ENCODE measurements at regions not wholly inside any gene's neighbourhood (a gene's known extent, or its start where the extent isn't known, plus 50 kb on each side); places are given as distances from the start of the nearest gene placed in this dataset.

DNA sequence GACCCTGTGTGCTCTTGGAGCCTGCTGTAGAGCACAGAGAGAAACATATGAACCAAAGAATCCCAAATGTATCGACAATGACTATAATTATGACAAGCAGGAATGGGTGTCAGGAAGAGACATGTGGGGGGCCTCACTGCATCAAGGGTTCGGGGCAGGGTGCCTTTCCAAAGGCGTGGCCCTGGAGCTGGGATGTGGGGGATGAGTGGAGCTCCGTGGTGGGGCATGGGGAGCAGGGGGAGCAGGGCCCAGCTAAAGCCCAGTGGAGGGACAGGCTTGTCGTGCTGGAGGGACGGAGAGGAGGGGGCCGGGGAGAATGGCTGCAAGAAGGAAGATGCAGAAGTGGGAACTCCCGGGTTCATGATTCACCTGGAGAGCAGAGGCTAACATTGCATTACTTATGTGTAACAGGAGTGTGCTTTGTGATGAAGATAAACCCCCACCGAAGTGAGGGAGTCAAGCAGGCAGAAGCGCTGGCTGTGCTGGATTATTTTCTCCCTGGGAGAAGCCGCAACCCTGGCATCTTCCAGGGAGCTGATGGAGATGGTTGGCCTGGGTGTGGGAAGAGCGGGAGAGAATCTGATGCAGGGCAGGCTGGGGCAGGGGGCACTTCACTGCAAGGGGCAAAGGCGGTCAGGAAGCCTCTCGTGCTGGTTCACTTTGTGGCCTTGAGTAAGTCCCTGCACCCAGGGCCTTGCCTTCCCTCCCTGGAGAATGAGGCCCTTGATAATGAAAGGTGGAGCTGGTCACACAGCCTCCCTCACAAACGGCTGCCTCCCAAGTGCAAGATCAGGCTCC, 124.6 kb upstream of the RUNX3 start:
- no peaks in the 10 kb centered on the region for H3K9me3 Mint-ChIP-seq
- no peak for ATAC-seq (replicated peaks; ENCODE audit: extremely low read depth, poor library complexity, severe bottlenecking)
- H3K4me1 Mint-ChIP-seq: peaks cover 59% of the 10 kb centered on the region
- H3K27me3 Mint-ChIP-seq: no peaks in the 10 kb centered on the region
- H3K36me3 Mint-ChIP-seq (ENCODE audit: insufficient read depth): peaks cover 4% of the 10 kb centered on the region
- no peak overlapping the region for H3K27ac Mint-ChIP-seq (ENCODE audit: low read depth)
- DNase-seq (ENCODE audit: low spot score in 2 of 2): no peak
- H3K4me3 Mint-ChIP-seq: no peak overlapping the region

- peaks cover 4% of the 10 kb centered on the region for H3K36me3 Mint-ChIP-seq (ENCODE audit: insufficient read depth)
Measured at GRCh38 chr1:25053576-25054250, 123.6 kb upstream of the RUNX3 start.

GRCh38 chr1:25051906-25052305, 121.8 kb upstream of the RUNX3 start:
- no peak overlapping the region for H3K4me3 Mint-ChIP-seq
- no peak overlapping the region for H3K27ac Mint-ChIP-seq (ENCODE audit: low read depth)
- H3K9me3 Mint-ChIP-seq: no peaks in the 10 kb centered on the region
- H3K36me3 Mint-ChIP-seq (ENCODE audit: insufficient read depth): peaks cover 4% of the 10 kb centered on the region
- no peak for ATAC-seq (replicated peaks; ENCODE audit: extremely low read depth, poor library complexity, severe bottlenecking)
- H3K27me3 Mint-ChIP-seq: no peaks in the 10 kb centered on the region
- peaks cover 59% of the 10 kb centered on the region for H3K4me1 Mint-ChIP-seq
- DNase-seq (ENCODE audit: low spot score in 2 of 2): no peak

More at GRCh38 chr1:25053576-25054250, 123.6 kb upstream of the RUNX3 start:
- ATAC-seq (replicated peaks; ENCODE audit: extremely low read depth, poor library complexity, severe bottlenecking): no peak
- Mint-ChIP-seq H3K4me3 (no peak overlapping the region), H3K27ac (ENCODE audit: low read depth) (no peak overlapping the region), H3K9me3 (no peaks in the 10 kb centered on the region), H3K4me1 (peaks cover 61% of the 10 kb centered on the region), H3K27me3 (no peaks in the 10 kb centered on the region)
- DNase-seq (ENCODE audit: low spot score in 2 of 2): no peak

DNA sequence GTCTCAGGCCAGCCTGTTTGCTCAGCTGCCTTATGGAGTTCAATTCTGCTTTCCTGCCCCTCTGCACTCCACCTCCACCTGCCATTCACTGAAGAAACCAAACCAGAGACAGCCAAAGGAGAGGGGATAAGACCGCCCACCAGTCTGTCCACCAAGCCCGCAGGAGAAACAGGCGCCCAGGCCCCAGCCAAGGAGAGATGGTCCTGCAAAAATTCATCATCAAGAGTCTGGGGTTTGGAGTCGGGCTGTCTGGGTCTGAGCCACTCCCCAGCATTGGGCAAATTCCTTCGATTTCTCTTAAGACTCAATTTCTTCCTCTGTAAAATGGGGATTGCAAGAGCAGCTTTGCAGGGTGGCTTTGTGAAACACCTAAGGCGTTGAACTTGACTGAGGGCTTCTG, 121.4 kb upstream of the RUNX3 start:
- DNase-seq (ENCODE audit: low spot score in 2 of 2): no peak
- Mint-ChIP-seq H3K9me3 (no peaks in the 10 kb centered on the region), H3K4me3 (no peak overlapping the region), H3K36me3 (ENCODE audit: insufficient read depth) (peaks cover 4% of the 10 kb centered on the region), H3K4me1 (peaks cover 57% of the 10 kb centered on the region), H3K27me3 (no peaks in the 10 kb centered on the region), H3K27ac (ENCODE audit: low read depth) (no peak overlapping the region)
- no peak for ATAC-seq (replicated peaks; ENCODE audit: extremely low read depth, poor library complexity, severe bottlenecking)

- H3K27ac Mint-ChIP-seq (ENCODE audit: low read depth): no peak overlapping the region
- H3K36me3 Mint-ChIP-seq (ENCODE audit: insufficient read depth): peaks cover 2% of the 10 kb centered on the region
- DNase-seq (ENCODE audit: low spot score in 2 of 2) (no peak), ATAC-seq (replicated peaks; ENCODE audit: extremely low read depth, poor library complexity, severe bottlenecking) (no peak)
- no peak overlapping the region for H3K4me3 Mint-ChIP-seq
- peaks cover 46% of the 10 kb centered on the region for H3K4me1 Mint-ChIP-seq
- no peaks in the 10 kb centered on the region for H3K9me3 Mint-ChIP-seq
- no peaks in the 10 kb centered on the region for H3K27me3 Mint-ChIP-seq
Measured at GRCh38 chr1:25050165-25050564, 120.1 kb upstream of the RUNX3 start.

- no peak for DNase-seq (ENCODE audit: low spot score in 2 of 2)
- no peaks in the 10 kb centered on the region for H3K9me3 Mint-ChIP-seq
- H3K36me3 Mint-ChIP-seq (ENCODE audit: insufficient read depth): no peaks in the 10 kb centered on the region
- no peak overlapping the region for H3K4me3 Mint-ChIP-seq
- H3K27me3 Mint-ChIP-seq: no peaks in the 10 kb centered on the region
- no peak for ATAC-seq (replicated peaks; ENCODE audit: extremely low read depth, poor library complexity, severe bottlenecking)
- H3K4me1 Mint-ChIP-seq: peaks cover 44% of the 10 kb centered on the region
- no peak overlapping the region for H3K27ac Mint-ChIP-seq (ENCODE audit: low read depth)
Measured at GRCh38 chr1:25049190-25049589, 119.1 kb upstream of the RUNX3 start.

DNA sequence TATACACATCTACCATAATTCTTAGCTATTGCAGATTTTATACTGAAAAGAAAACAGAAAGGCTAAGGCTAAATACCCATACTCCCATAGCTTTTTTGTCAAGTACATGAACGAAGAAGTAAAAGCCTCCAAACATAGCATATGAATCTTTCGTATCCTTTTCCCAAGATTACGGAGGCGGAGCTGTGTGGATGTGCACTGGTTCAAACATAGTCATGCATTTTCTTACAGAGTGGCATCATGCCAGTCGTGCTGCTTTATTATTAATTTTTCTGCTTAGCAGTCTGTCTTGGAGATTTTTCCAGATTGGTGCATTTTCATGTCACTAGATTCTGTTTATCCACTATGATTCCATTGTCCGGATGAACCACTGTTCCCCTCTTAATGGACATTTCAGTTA, 118.7 kb upstream of the RUNX3 start:
- Mint-ChIP-seq H3K4me3 (no peak overlapping the region), H3K4me1 (peaks cover 44% of the 10 kb centered on the region), H3K9me3 (no peaks in the 10 kb centered on the region), H3K27me3 (no peaks in the 10 kb centered on the region), H3K27ac (ENCODE audit: low read depth) (peak overlapping the region; percentile 11), H3K36me3 (ENCODE audit: insufficient read depth) (no peaks in the 10 kb centered on the region)
- DNase-seq (ENCODE audit: low spot score in 2 of 2) (no peak), ATAC-seq (replicated peaks; ENCODE audit: extremely low read depth, poor library complexity, severe bottlenecking) (no peak)

DNA sequence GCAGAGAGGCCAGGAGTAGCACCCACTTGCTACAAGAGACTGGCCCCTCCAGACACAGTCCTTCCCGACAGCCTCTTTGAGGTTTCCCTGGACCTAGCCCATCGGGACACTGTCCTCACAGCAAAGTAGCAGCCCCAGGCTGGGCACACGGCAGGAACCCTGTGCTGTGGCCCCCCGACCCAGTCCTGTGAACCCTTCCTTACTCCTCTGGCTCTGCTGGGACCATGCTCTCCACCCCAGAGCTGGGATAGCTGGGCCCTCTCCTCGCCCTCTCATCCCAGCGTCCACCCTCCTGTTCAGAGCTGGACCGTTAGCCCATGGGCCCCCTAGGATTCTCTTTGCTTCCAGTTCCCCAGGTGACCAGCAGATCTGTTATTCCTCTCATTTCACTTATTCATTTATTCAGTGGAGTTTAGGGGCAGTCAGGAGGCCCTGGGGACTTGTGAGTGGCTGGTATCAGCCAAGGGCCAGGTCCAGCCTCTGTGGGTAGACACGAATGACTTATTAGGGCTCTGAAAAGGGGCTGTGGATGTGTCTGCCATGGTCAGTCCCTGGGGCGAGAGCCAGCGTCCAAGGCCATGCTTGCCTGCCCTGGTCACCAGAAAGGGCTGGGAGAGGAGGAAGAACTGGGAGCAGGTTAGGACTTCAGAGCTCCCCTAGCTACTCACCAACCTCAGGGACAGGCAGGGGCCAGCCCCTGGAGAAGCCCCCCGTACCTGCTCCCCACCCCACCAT, 117.6 kb upstream of the RUNX3 start:
- no peaks in the 10 kb centered on the region for H3K27me3 Mint-ChIP-seq
- ATAC-seq (replicated peaks; ENCODE audit: extremely low read depth, poor library complexity, severe bottlenecking) (no peak), DNase-seq (ENCODE audit: low spot score in 2 of 2) (no peak)
- no peaks in the 10 kb centered on the region for H3K9me3 Mint-ChIP-seq
- peaks cover 52% of the 10 kb centered on the region for H3K4me1 Mint-ChIP-seq
- peak overlapping the region; percentile 11 for H3K27ac Mint-ChIP-seq (ENCODE audit: low read depth)
- H3K4me3 Mint-ChIP-seq: no peak overlapping the region
- no peaks in the 10 kb centered on the region for H3K36me3 Mint-ChIP-seq (ENCODE audit: insufficient read depth)

DNA sequence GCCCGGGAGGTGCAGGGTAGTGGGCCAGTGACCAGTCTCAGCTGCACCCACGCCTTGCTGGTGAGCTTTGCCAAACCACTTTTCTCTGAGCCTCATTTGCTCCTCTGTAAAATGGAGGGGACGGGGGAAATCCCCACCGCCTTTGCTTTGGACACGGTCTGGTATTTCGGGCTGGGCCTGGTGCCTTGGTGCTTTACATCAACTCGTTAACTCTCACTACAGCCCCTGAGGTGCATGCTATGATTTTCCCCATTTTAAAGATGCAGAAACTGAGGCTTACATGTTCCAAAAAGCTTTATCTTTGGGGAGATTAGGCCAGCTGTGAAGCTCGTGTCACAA, 116.1 kb upstream of the RUNX3 start:
- Mint-ChIP-seq H3K4me1 (peaks cover 60% of the 10 kb centered on the region), H3K4me3 (no peak overlapping the region), H3K27me3 (no peaks in the 10 kb centered on the region), H3K9me3 (no peaks in the 10 kb centered on the region), H3K36me3 (ENCODE audit: insufficient read depth) (no peaks in the 10 kb centered on the region), H3K27ac (ENCODE audit: low read depth) (no peak overlapping the region)
- ATAC-seq (replicated peaks; ENCODE audit: extremely low read depth, poor library complexity, severe bottlenecking) (no peak), DNase-seq (ENCODE audit: low spot score in 2 of 2) (no peak)

DNA sequence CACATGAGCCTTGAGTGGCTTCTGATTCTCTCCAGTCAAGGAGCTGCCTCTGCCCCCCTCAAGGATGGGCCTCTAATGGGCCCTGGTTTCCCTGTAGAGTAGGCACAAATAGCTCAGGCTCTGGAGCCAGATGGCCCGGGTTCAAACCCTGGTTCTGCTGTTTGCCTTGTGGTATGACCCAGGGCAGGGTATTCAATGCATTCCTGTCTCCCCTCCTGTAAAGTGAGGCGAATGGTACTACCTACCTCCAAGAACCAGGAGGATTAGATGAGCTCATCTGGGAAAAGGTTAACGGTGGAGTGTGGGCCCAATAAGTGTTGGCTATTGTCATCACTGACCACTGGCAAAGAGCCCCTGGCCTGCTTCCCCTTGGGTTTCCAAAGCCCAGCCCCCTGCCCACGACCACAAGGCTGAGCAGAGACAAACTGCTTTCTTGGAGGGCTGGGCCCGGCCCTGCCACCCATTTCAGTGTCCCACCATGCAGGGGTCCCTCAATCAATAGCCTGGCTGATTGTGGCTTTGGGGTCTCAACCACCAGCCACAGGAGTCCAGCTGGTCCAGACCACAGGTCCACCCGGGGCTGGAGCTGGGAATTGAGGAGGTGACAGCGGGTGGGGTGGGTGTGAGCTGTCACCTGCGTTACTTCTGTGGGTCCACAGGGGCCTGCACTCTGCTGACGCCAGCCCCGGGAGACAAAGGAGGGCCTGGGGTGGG, 115.6 kb upstream of the RUNX3 start:
- no peak overlapping the region for H3K27ac Mint-ChIP-seq (ENCODE audit: low read depth)
- H3K4me3 Mint-ChIP-seq: no peak overlapping the region
- H3K27me3 Mint-ChIP-seq: no peaks in the 10 kb centered on the region

GRCh38 chr1:25043228-25043580, 113.1 kb upstream of the RUNX3 start:
- no peak for DNase-seq (ENCODE audit: low spot score in 2 of 2)
- ATAC-seq (replicated peaks; ENCODE audit: extremely low read depth, poor library complexity, severe bottlenecking): no peak
- Mint-ChIP-seq H3K36me3 (ENCODE audit: insufficient read depth) (no peaks in the 10 kb centered on the region), H3K27me3 (no peaks in the 10 kb centered on the region), H3K4me3 (no peak overlapping the region), H3K27ac (ENCODE audit: low read depth) (no peak overlapping the region), H3K4me1 (peaks cover 51% of the 10 kb centered on the region), H3K9me3 (no peaks in the 10 kb centered on the region)

More for the DNA sequence above, 115.6 kb upstream of the RUNX3 start:
- Mint-ChIP-seq H3K9me3 (no peaks in the 10 kb centered on the region), H3K4me1 (peaks cover 61% of the 10 kb centered on the region), H3K36me3 (ENCODE audit: insufficient read depth) (no peaks in the 10 kb centered on the region)
- DNase-seq (ENCODE audit: low spot score in 2 of 2) (no peak), ATAC-seq (replicated peaks; ENCODE audit: extremely low read depth, poor library complexity, severe bottlenecking) (no peak)

- Mint-ChIP-seq H3K27me3 (no peaks in the 10 kb centered on the region), H3K4me1 (peaks cover 45% of the 10 kb centered on the region), H3K36me3 (ENCODE audit: insufficient read depth) (peaks cover 2% of the 10 kb centered on the region), H3K4me3 (no peak overlapping the region), H3K27ac (ENCODE audit: low read depth) (no peak overlapping the region), H3K9me3 (no peaks in the 10 kb centered on the region)
- DNase-seq (ENCODE audit: low spot score in 2 of 2) (no peak), ATAC-seq (replicated peaks; ENCODE audit: extremely low read depth, poor library complexity, severe bottlenecking) (peak; percentile 55)
Measured at GRCh38 chr1:25042331-25043227, 112.5 kb upstream of the RUNX3 start.
